K562 (cell line): ENCODE measurements at regions not wholly inside any gene's neighbourhood (a gene's known extent, or its start where the extent isn't known, plus 50 kb on each side); places are given as distances from the start of the nearest gene placed in this dataset.
"Not testable (repeated sequence)": the region's sequence is repeated elsewhere in the genome, so short reads cannot be mapped to it uniquely, and the experiment has no call there.

Source experiments
- ATAC-seq: fragments of 200-7000 bp; cut with Tn5 transposase; 3 replicates; pipeline ENCODE4 v1.9.1; 2020; ENCODE audit warnings: moderate library complexity
- BruUV-seq: library from RNA; stranded (reverse); fragments of 400-500 nt; replicated peaks from 2 replicates; lab custom pipeline; 2021; lab: Mats Ljungman, UMichigan
- CTCF ChIA-PET: fragments of 300-600 bp; formaldehyde crosslinking; extraction: SDS; loops from one replicate; lab custom pipeline; 2021; ENCODE audit warnings: low intra/inter-chr PET ratio; lab: Yijun Ruan, JAX
- POLR2A ChIA-PET: fragments of 300-600, 350-650 bp; sonication (Branson Sonifier 250); formaldehyde crosslinking; extraction: SDS; loops from one replicate; lab custom pipeline; 2021; ENCODE audit warnings: antibody characterized with exemption, inconsistent platforms; lab: Yijun Ruan, JAX
- DNase-seq, 4 experiments: peaks; one replicate each; pipeline versions ENCODE4 v3.0.0 to v3.0.0-alpha.2; 2011 to 2018; ENCODE audit warnings: low spot score in 3 of 4, mixed read lengths in 3 of 4; ENCODE audit errors: extremely low read depth in 1 of 4
- FAIRE-seq: peaks from 2 replicates; lab custom pipeline; 2011; peaks lifted over from hg19 to GRCh38; lab: Jason Lieb, UNC
- H2AFZ ChIP-seq: 2 replicates; pipeline ENCODE4 v1.6.0; 2011; ENCODE audit warnings: low read depth, low read length, control low read depth, inconsistent platforms
- H3K27ac ChIP-seq: fragments of 200-600 bp; 3 replicates; pipeline ENCODE4 v1.8.0; 2011; ENCODE audit warnings: low read depth, mild to moderate bottlenecking, control low read depth, inconsistent platforms, low read length, moderate library complexity, mixed read lengths; ENCODE audit errors: extremely low read depth
- H3K27me3 ChIP-seq, 2 experiments: fragments of 300-600 bp in 1 of 2; 2 replicates in 1 of 2; 3 replicates in 1 of 2; pipeline versions ENCODE4 v1.6.0 to v1.8.0; 2011; ENCODE audit warnings: inconsistent platforms in 2 of 2, low read length in 2 of 2, mild to moderate bottlenecking in 1 of 2, mixed read lengths in 1 of 2, moderate library complexity in 1 of 2; ENCODE audit not compliant: control insufficient read depth in 2 of 2, insufficient read depth in 2 of 2
- H3K36me3 ChIP-seq: fragments of 300-600 bp; 3 replicates; pipeline ENCODE4 v1.8.0; 2011; ENCODE audit warnings: mild to moderate bottlenecking, low read length, inconsistent platforms; ENCODE audit not compliant: control insufficient read depth, insufficient read depth
- H3K4me1 ChIP-seq, 2 experiments: fragments of 200-600 bp in 1 of 2; replicated peaks in 1 of 2; 2 replicates in 1 of 2; 3 replicates in 1 of 2; pipeline versions ENCODE4 v1.5.1 to v1.8.0; 2011; ENCODE audit warnings: inconsistent platforms in 2 of 2, low read length in 2 of 2, mild to moderate bottlenecking in 1 of 2, mixed read lengths in 1 of 2, moderate library complexity in 1 of 2; ENCODE audit not compliant: control insufficient read depth in 2 of 2, insufficient read depth in 2 of 2
- H3K4me2 ChIP-seq: 2 replicates; pipeline ENCODE4 v1.6.1; 2011; ENCODE audit warnings: low read length, control low read depth, inconsistent platforms, mixed read lengths; ENCODE audit not compliant: insufficient read depth
- H3K4me3 ChIP-seq: fragments of 200-600 bp; sonication (generic), shearing (Covaris generic); 2 replicates; pipeline ENCODE4 v1.5.1; 2016; ENCODE audit warnings: control low read depth, inconsistent platforms
- H3K79me2 ChIP-seq: fragments of 200-600 bp; 3 replicates; pipeline ENCODE4 v1.8.0; 2011; ENCODE audit warnings: low read length, inconsistent platforms; ENCODE audit not compliant: control insufficient read depth, insufficient read depth
- H3K9ac ChIP-seq, 2 experiments: 2 replicates each; pipeline versions ENCODE4 v1.6.0 to v1.6.1; 2011; ENCODE audit warnings: low read depth in 2 of 2, low read length in 2 of 2, control low read depth in 1 of 2, inconsistent platforms in 1 of 2, mild to moderate bottlenecking in 1 of 2, mixed read lengths in 1 of 2; ENCODE audit not compliant: insufficient read depth in 1 of 2
- H3K9me1 ChIP-seq: one replicate; pipeline ENCODE4 v1.6.0; 2011; ENCODE audit warnings: inconsistent platforms, mild to moderate bottlenecking, low read length, moderate library complexity; ENCODE audit not compliant: control insufficient read depth, insufficient read depth
- H3K9me3 ChIP-seq: replicated peaks from 2 replicates; pipeline ENCODE4 v1.5.1; 2011; ENCODE audit warnings: low read depth, low read length, inconsistent platforms; ENCODE audit not compliant: control insufficient read depth, insufficient read depth
- H4K20me1 ChIP-seq: replicated peaks from 2 replicates; pipeline ENCODE4 v1.6.1; 2011; ENCODE audit warnings: low read length, inconsistent platforms, mixed read lengths; ENCODE audit not compliant: control insufficient read depth, insufficient read depth
- MAFF ChIP-seq: IDR thresholded peaks from 2 replicates; pipeline ENCODE4 v1.6.1; 2012; ENCODE audit warnings: low read length, improper control_type of control experiment
- MAFG ChIP-seq: fragments of 450-650 bp; conservative IDR thresholded peaks from 2 replicates; pipeline ENCODE4 v1.6.1; 2016; ENCODE audit warnings: missing genetic modification characterization, missing compliant biosample characterization
- MAFK ChIP-seq: IDR thresholded peaks from 2 replicates; pipeline ENCODE4 v1.6.1; 2011; ENCODE audit warnings: low read length, improper control_type of control experiment
- NRF1 ChIP-seq, 2 experiments: fragments of 450-650 bp; IDR thresholded peaks in 1 of 2; conservative IDR thresholded peaks in 1 of 2; 2 replicates each; pipeline ENCODE4 v1.6.1; 2014; ENCODE audit warnings: mild to moderate bottlenecking in 2 of 2
- POU5F1 ChIP-seq: fragments of 150-350 bp; IDR thresholded peaks from 2 replicates; pipeline ENCODE4 v1.6.1; 2014; ENCODE audit warnings: borderline replicate concordance, low read length, low read depth, mild to moderate bottlenecking; ENCODE audit not compliant: partially characterized antibody
- RBM25 ChIP-seq: fragments of 200-400 bp; formaldehyde crosslinking; IDR thresholded peaks from 2 replicates; pipeline ENCODE4 v1.6.1; 2018; ENCODE audit warnings: low read length, low read depth, moderate library complexity; ENCODE audit not compliant: severe bottlenecking
- RFX1 ChIP-seq: fragments of 450-650 bp; IDR thresholded peaks from 2 replicates; pipeline ENCODE4 v1.6.1; 2016; ENCODE audit warnings: mild to moderate bottlenecking, moderate library complexity
- ZC3H11A ChIP-seq: IDR thresholded peaks from 2 replicates; pipeline ENCODE4 v1.6.1; 2012; ENCODE audit warnings: low read depth, low read length, improper control_type of control experiment
- ZFP91 ChIP-seq: sonication (generic); formaldehyde crosslinking; IDR thresholded peaks from 2 replicates; pipeline ENCODE4 v1.8.0; 2022; ENCODE audit warnings: mild to moderate bottlenecking, missing genetic modification reagents
- ZFPM2 ChIP-seq: fragments of 250-450 bp; sonication (Bioruptor Pico); IDR thresholded peaks from 2 replicates; pipeline ENCODE4 v1.5.1; 2022; ENCODE audit warnings: mild to moderate bottlenecking
- ZNF146 ChIP-seq: IDR thresholded peaks from one replicate; pipeline ENCODE4 v1.6.1; 2018; ENCODE audit warnings: missing compliant biosample characterization; ENCODE audit not compliant: unreplicated experiment
- ZNF316 ChIP-seq: fragments of 450-650 bp; IDR thresholded peaks from 2 replicates; pipeline ENCODE4 v1.6.1; 2016
- ZNF830 ChIP-seq: fragments of 250-450 bp; sonication (Bioruptor Pico); IDR thresholded peaks from 2 replicates; pipeline ENCODE4 v1.5.0; 2021; ENCODE audit warnings: mild to moderate bottlenecking
- WGBS: fragments of 100-300 bp; shearing (Covaris generic); methylation state at CpG from one replicate; pipeline ENCODE4 v1.1.6; 2016; ENCODE audit warnings: low coverage, mixed read lengths; ENCODE audit not compliant: insufficient coverage; ENCODE audit errors: missing lambda C conversion rate; 5-methylcytosine and 5-hydroxymethylcytosine counted together
- in situ Hi-C: fragments of 300-500 bp; cut with MboI; formaldehyde crosslinking; loops from 4 replicates; pipeline ENCODE4 v1.15.0; 2018; ENCODE audit warnings: inconsistent platforms, mixed read lengths
- intact Hi-C: fragments of 100-400 bp; cut with micrococcal nuclease; formaldehyde crosslinking; loops from 2 replicates; pipeline ENCODE4 v1.14.2; 2022

DNA sequence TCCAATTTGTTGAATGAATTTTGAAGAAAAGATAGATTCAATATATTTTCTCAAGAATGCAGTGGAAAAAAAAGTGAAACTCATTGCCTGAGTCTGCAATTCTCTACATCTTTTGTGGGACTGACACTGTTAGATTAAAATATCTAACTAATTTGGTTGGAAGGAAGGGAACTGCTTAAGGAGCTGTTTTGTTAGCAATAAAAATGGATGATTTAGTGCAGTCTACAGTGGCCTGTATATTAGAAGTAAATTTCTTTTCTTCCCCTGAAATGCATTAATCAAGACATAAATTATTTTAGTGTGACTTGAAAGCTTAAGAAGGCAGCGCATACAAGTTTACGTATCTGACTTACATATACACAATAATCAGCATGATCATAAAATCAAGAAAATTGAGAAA is 1332.6 kb downstream of the EPHA7 start (continued):
- TF ChIP-seq ZNF830 (CRISPR knock-in tag) = no peak
- no peak for TF ChIP-seq NRF1 (conservative IDR thresholded peaks at IDR 0.05 in 1 of 2, IDR thresholded peaks at IDR 0.05 in 1 of 2)
- TF ChIP-seq, all 486 proteins: peak for 0

DNA sequence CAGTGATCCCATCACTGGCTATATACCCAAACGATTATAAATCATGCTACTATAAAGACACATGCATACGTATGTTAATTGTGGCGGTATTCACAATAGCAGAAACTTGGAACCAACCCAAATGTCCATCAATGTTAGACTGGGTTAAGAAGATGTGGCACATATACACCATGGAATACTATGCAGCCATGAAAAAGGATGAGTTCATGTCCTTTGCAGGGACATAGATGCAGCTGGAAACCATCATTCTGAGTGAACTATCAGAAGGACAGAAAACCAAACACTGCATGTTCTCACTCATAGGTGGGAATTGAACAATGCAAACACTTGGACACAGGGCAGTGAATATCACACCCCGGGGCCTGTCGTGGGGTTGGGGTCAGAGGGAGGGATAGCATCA is 1335.4 kb downstream of the EPHA7 start:
- H3K27ac ChIP-seq, DNase-seq, BruUV-seq, H4K20me1 ChIP-seq, ATAC-seq, FAIRE-seq, POLR2A ChIA-PET, H3K4me1 ChIP-seq, in situ Hi-C loops, H3K27me3 ChIP-seq, intact Hi-C loops, H3K9ac ChIP-seq, H3K79me2 ChIP-seq, H3K4me3 ChIP-seq, H3K9me3 ChIP-seq, H3K9me1 ChIP-seq, CTCF ChIA-PET, H3K4me2 ChIP-seq, H3K36me3 ChIP-seq, H2AFZ ChIP-seq: not testable (repeated sequence)
- 6% methylated on average over 5 of the region's 5 CpGs for WGBS
- peak; percentile 77 for TF ChIP-seq ZNF146 (CRISPR knock-in tag)

- Histone ChIP-seq H3K9ac (no peak overlapping the region), H3K79me2 (no peaks in the 10 kb centered on the region), H2AFZ (no peak overlapping the region)
- ChIA-PET CTCF (no interaction called here), POLR2A (no interaction called here)
- no peak for FAIRE-seq
- 2% methylated on average over 3 of the region's 3 CpGs for WGBS
- in situ Hi-C loops = no loop called here
- TF ChIP-seq MAFG (tag) (0 out of 2 replicates have a peak, but pooled peaks have one; percentile 16), RBM25 (no peak), MAFF (peak; percentile 63), RFX1 (no peak), ZC3H11A (no peak), MAFK (peak; percentile 69), ZFPM2 (CRISPR knock-in tag) (no peak), ZNF316 (peak; percentile 30; the same call in 1 of the 2 replicates), POU5F1 (no peak), ZFP91 (CRISPR knock-in tag) (no peak)
- TF ChIP-seq, all 486 proteins: peak for 4
- H4K20me1 ChIP-seq = no peaks in the 10 kb centered on the region
- no peak overlapping the region for H3K27ac ChIP-seq
- no peaks in the 10 kb centered on the region for H3K36me3 ChIP-seq
- ATAC-seq (no peak), DNase-seq (no peak)
- no peaks in the 10 kb centered on the region for H3K9me1 ChIP-seq
- H3K27me3 ChIP-seq = no peaks in the 10 kb centered on the region
- no TSS peak for BruUV-seq
- intact Hi-C loops = no loop called here
- H3K4me1 ChIP-seq = no peaks in the 10 kb centered on the region
- H3K4me2 ChIP-seq = no peak overlapping the region
- no peak overlapping the region for H3K4me3 ChIP-seq
- H3K9me3 ChIP-seq = no peaks in the 10 kb centered on the region
These were observed 1347.0 kb downstream of the EPHA7 start for GRCh38 chr6:92072387-92072786.
